Trophoblast cell (in vitro differentiated cells and primary cell): ENCODE measurements at regions not wholly inside any gene's neighbourhood (a gene's known extent, or its start where the extent isn't known, plus 50 kb on each side); places are given as distances from the start of the nearest gene placed in this dataset.

Experiments used
- DNase-seq, 2 donors: peaks; one replicate each; pipeline ENCODE4 v3.0.0-alpha.2; 2016
- H2AFZ ChIP-seq: 2 replicates; pipeline ENCODE4 v1.6.1; 2013; ENCODE audit warnings: low read length, moderate library complexity, mild to moderate bottlenecking; ENCODE audit not compliant: insufficient read depth, poor library complexity
- H2AK5ac ChIP-seq: 2 replicates; pipeline ENCODE4 v1.6.1; 2013; ENCODE audit warnings: mild to moderate bottlenecking, low read length
- H2BK120ac ChIP-seq: 2 replicates; pipeline ENCODE4 v1.6.1; 2013; ENCODE audit warnings: low read length, mild to moderate bottlenecking, moderate library complexity; ENCODE audit not compliant: insufficient read depth, poor library complexity
- H2BK12ac ChIP-seq: 2 replicates; pipeline ENCODE4 v1.6.1; 2013; ENCODE audit warnings: mild to moderate bottlenecking, low read length, moderate library complexity
- H2BK5ac ChIP-seq: 2 replicates; pipeline ENCODE4 v1.6.1; 2013; ENCODE audit warnings: low read length, low read depth, moderate library complexity, mild to moderate bottlenecking; ENCODE audit not compliant: poor library complexity
- H3K14ac ChIP-seq: 2 replicates; pipeline ENCODE4 v1.6.1; 2013; ENCODE audit warnings: mild to moderate bottlenecking, low read length
- H3K18ac ChIP-seq: 2 replicates; pipeline ENCODE4 v1.6.1; 2013; ENCODE audit warnings: mild to moderate bottlenecking, low read length
- H3K23ac ChIP-seq: 2 replicates; pipeline ENCODE4 v1.6.1; 2013; ENCODE audit warnings: low read length
- H3K27ac ChIP-seq: 2 replicates; pipeline ENCODE4 v1.5.1; 2013; ENCODE audit warnings: low read depth, mild to moderate bottlenecking, inconsistent platforms, low read length, moderate library complexity
- H3K27me3 ChIP-seq: 2 replicates; pipeline ENCODE4 v1.6.1; 2013; ENCODE audit warnings: inconsistent platforms, mild to moderate bottlenecking, low read length, moderate library complexity; ENCODE audit not compliant: insufficient read depth
- H3K36me3 ChIP-seq, 2 experiments: 1 replicate in 1 of 2; 2 replicates in 1 of 2; pipeline ENCODE4 v1.6.1; 2013; ENCODE audit warnings: low read length in 2 of 2, mild to moderate bottlenecking in 2 of 2, moderate library complexity in 1 of 2; ENCODE audit not compliant: insufficient read depth in 2 of 2, control insufficient read depth in 1 of 2
- H3K4ac ChIP-seq: 2 replicates; pipeline ENCODE4 v1.6.1; 2013; ENCODE audit warnings: low read depth, mild to moderate bottlenecking, low read length, moderate library complexity
- H3K4me1 ChIP-seq, 2 experiments: 1 replicate in 1 of 2; 2 replicates in 1 of 2; pipeline ENCODE4 v1.6.1; 2013; ENCODE audit warnings: low read length in 2 of 2, mild to moderate bottlenecking in 2 of 2, moderate library complexity in 1 of 2; ENCODE audit not compliant: insufficient read depth in 2 of 2, control insufficient read depth in 1 of 2
- H3K4me2 ChIP-seq: 2 replicates; pipeline ENCODE4 v1.6.1; 2013; ENCODE audit warnings: inconsistent platforms, mild to moderate bottlenecking, low read length, moderate library complexity
- H3K4me3 ChIP-seq: 2 replicates; pipeline ENCODE4 v1.5.1; 2013; ENCODE audit warnings: mild to moderate bottlenecking, low read depth, low read length, inconsistent platforms
- H3K79me1 ChIP-seq: one replicate; pipeline ENCODE4 v1.6.1; 2013; ENCODE audit warnings: low read length
- H3K79me2 ChIP-seq: 2 replicates; pipeline ENCODE4 v1.6.1; 2013; ENCODE audit warnings: low read length, mild to moderate bottlenecking; ENCODE audit not compliant: control insufficient read depth, insufficient read depth, poor library complexity
- H3K9ac ChIP-seq: 2 replicates; pipeline ENCODE4 v1.6.1; 2013; ENCODE audit warnings: mild to moderate bottlenecking, low read length
- H3K9me3 ChIP-seq: 2 replicates; pipeline ENCODE4 v1.6.1; 2013; ENCODE audit warnings: low read depth, mild to moderate bottlenecking, control low read depth, inconsistent platforms, low read length; ENCODE audit not compliant: insufficient read depth
- H4K12ac ChIP-seq: 2 replicates; pipeline ENCODE4 v1.6.1; 2013; ENCODE audit warnings: low read depth, mild to moderate bottlenecking, low read length, moderate library complexity
- H4K8ac ChIP-seq: 2 replicates; pipeline ENCODE4 v1.6.1; 2013; ENCODE audit warnings: low read depth, mild to moderate bottlenecking, low read length, moderate library complexity
- H4K91ac ChIP-seq: one replicate; pipeline ENCODE4 v1.6.1; 2013; ENCODE audit warnings: low read depth, mild to moderate bottlenecking, low read length, moderate library complexity
- WGBS: extraction: QIAGEN DNeasy Blood & Tissue Kit; methylation state at CpG from one replicate; pipeline ENCODE4 v1.1.7; 2013; ENCODE audit warnings: missing lambda C conversion rate; ENCODE audit not compliant: insufficient read length, insufficient coverage; ENCODE audit errors: extremely low coverage; 5-methylcytosine and 5-hydroxymethylcytosine counted together

GRCh38 chr14:96634481-96634880 lies 132.3 kb downstream of the PAPOLA start:
- H3K4ac ChIP-seq: no peak overlapping the region
- no peak overlapping the region for H2BK12ac ChIP-seq
- H3K23ac ChIP-seq: no peak overlapping the region
- no peak overlapping the region for H3K4me3 ChIP-seq
- no peaks in the 10 kb centered on the region for H3K79me1 ChIP-seq
- no peak overlapping the region for H3K14ac ChIP-seq
- H3K36me3 ChIP-seq: no peaks in the 10 kb centered on the region
- H3K4me2 ChIP-seq: no peak overlapping the region
- H3K27me3 ChIP-seq: no peaks in the 10 kb centered on the region
- H4K91ac ChIP-seq: no peak overlapping the region
- no peak overlapping the region for H3K27ac ChIP-seq
- no peak overlapping the region for H3K9ac ChIP-seq
- H2BK120ac ChIP-seq: no peak overlapping the region
- H2BK5ac ChIP-seq: no peak overlapping the region
- no CpG with 5 or more reads among the region's 9 CpGs for WGBS
- no peaks in the 10 kb centered on the region for H3K79me2 ChIP-seq
- H4K8ac ChIP-seq: no peak overlapping the region
- DNase-seq: no peak
- no peaks in the 10 kb centered on the region for H3K4me1 ChIP-seq
- H2AFZ ChIP-seq: no peak overlapping the region
- no peak overlapping the region for H3K18ac ChIP-seq
- no peak overlapping the region for H2AK5ac ChIP-seq
- no peak overlapping the region for H4K12ac ChIP-seq
- peaks cover 7% of the 10 kb centered on the region for H3K9me3 ChIP-seq

- WGBS: no CpG with 5 or more reads among the region's 5 CpGs
- no peak overlapping the region for H2BK5ac ChIP-seq
- no peak overlapping the region for H3K4ac ChIP-seq
- no peak overlapping the region for H3K18ac ChIP-seq
- no peak overlapping the region for H2AK5ac ChIP-seq
- H3K9me3 ChIP-seq: peaks cover 6% of the 10 kb centered on the region
- H3K4me2 ChIP-seq: no peak overlapping the region
- no peak overlapping the region for H2BK12ac ChIP-seq
- no peaks in the 10 kb centered on the region for H3K27me3 ChIP-seq
- H3K14ac ChIP-seq: no peak overlapping the region
- H3K23ac ChIP-seq: no peak overlapping the region
- no peak overlapping the region for H3K4me3 ChIP-seq
- H3K36me3 ChIP-seq: no peaks in the 10 kb centered on the region
- H4K8ac ChIP-seq: no peak overlapping the region
- no peaks in the 10 kb centered on the region for H3K4me1 ChIP-seq
- H3K79me1 ChIP-seq: no peaks in the 10 kb centered on the region
- no peak overlapping the region for H3K9ac ChIP-seq
- no peak overlapping the region for H4K91ac ChIP-seq
- H3K79me2 ChIP-seq: no peaks in the 10 kb centered on the region
- no peak overlapping the region for H4K12ac ChIP-seq
- no peak overlapping the region for H2AFZ ChIP-seq
- no peak overlapping the region for H2BK120ac ChIP-seq
- no peak overlapping the region for H3K27ac ChIP-seq
- DNase-seq: no peak
Measured at GRCh38 chr14:96634896-96635295, 132.7 kb downstream of the PAPOLA start.

GRCh38 chr14:96635850-96636249 lies 133.7 kb downstream of the PAPOLA start:
- no peak overlapping the region for H2BK5ac ChIP-seq
- no peak overlapping the region for H3K27ac ChIP-seq
- H2BK12ac ChIP-seq: no peak overlapping the region
- H4K91ac ChIP-seq: no peak overlapping the region
- no peaks in the 10 kb centered on the region for H3K36me3 ChIP-seq
- WGBS: no CpG with 5 or more reads among the region's 11 CpGs
- H2AFZ ChIP-seq: no peak overlapping the region
- H3K4ac ChIP-seq: no peak overlapping the region
- no peak overlapping the region for H3K9ac ChIP-seq
- H2AK5ac ChIP-seq: no peak overlapping the region
- no peak overlapping the region for H3K14ac ChIP-seq
- DNase-seq: peak in 1 of 2 donors; percentile 11
- no peak overlapping the region for H3K4me2 ChIP-seq
- H3K27me3 ChIP-seq: no peaks in the 10 kb centered on the region
- H3K4me1 ChIP-seq: no peaks in the 10 kb centered on the region
- H3K23ac ChIP-seq: no peak overlapping the region
- H3K4me3 ChIP-seq: no peak overlapping the region
- no peaks in the 10 kb centered on the region for H3K79me1 ChIP-seq
- H4K12ac ChIP-seq: no peak overlapping the region
- H3K18ac ChIP-seq: no peak overlapping the region
- H4K8ac ChIP-seq: no peak overlapping the region
- H2BK120ac ChIP-seq: no peak overlapping the region
- H3K9me3 ChIP-seq: peaks cover 6% of the 10 kb centered on the region
- no peaks in the 10 kb centered on the region for H3K79me2 ChIP-seq

GRCh38 chr14:96637521-96637920 lies 135.3 kb downstream of the PAPOLA start:
- no peaks in the 10 kb centered on the region for H3K27me3 ChIP-seq
- H3K9me3 ChIP-seq: peaks cover 6% of the 10 kb centered on the region
- H3K79me1 ChIP-seq: no peaks in the 10 kb centered on the region
- no peaks in the 10 kb centered on the region for H3K4me1 ChIP-seq
- H3K9ac ChIP-seq: no peak overlapping the region
- no peak overlapping the region for H4K91ac ChIP-seq
- no peaks in the 10 kb centered on the region for H3K36me3 ChIP-seq
- no CpG with 5 or more reads among the region's 5 CpGs for WGBS
- no peak overlapping the region for H3K4me3 ChIP-seq
- H3K4ac ChIP-seq: no peak overlapping the region
- no peak overlapping the region for H2BK12ac ChIP-seq
- no peak overlapping the region for H2AK5ac ChIP-seq
- no peak overlapping the region for H4K8ac ChIP-seq
- no peaks in the 10 kb centered on the region for H3K79me2 ChIP-seq
- H2AFZ ChIP-seq: no peak overlapping the region
- no peak overlapping the region for H2BK5ac ChIP-seq
- H4K12ac ChIP-seq: no peak overlapping the region
- H3K4me2 ChIP-seq: no peak overlapping the region
- no peak overlapping the region for H3K14ac ChIP-seq
- no peak overlapping the region for H2BK120ac ChIP-seq
- no peak for DNase-seq
- no peak overlapping the region for H3K18ac ChIP-seq
- no peak overlapping the region for H3K27ac ChIP-seq
- H3K23ac ChIP-seq: no peak overlapping the region
